ENCODE measurements at regions not wholly inside any gene's neighbourhood (a gene's known extent, or its start where the extent isn't known, plus 50 kb on each side); places are given as distances from the start of the nearest gene placed in this dataset.

- ATAC-seq (no peak), DNase-seq (no peak)
- intact Hi-C loops (cut with DNase I), result no loop called here
- TF ChIP-seq CTCF (IDR thresholded peaks at IDR 0.05), result no peak
- H3K36me3 ChIP-seq (ENCODE audit: insufficient read depth in 1 of 2, low read depth in 1 of 2), result no peaks in the 10 kb centered on the region
- H3K4me1 ChIP-seq, result no peaks in the 10 kb centered on the region
- no peaks in the 10 kb centered on the region for H3K9me3 ChIP-seq
- no peaks in the 10 kb centered on the region for H3K27me3 ChIP-seq (ENCODE audit: insufficient read depth in 3 of 3, low read length in 2 of 3)
- H3K4me3 ChIP-seq, result no peak overlapping the region
- H3K27ac ChIP-seq, result no peak overlapping the region
Observed at GRCh38 chr9:12963537-12963936, 188.7 kb downstream of the LURAP1L start.

- no peaks in the 10 kb centered on the region for H3K9me3 ChIP-seq
- no peak overlapping the region for H3K4me3 ChIP-seq
- no peak overlapping the region for H3K27ac ChIP-seq
- no peaks in the 10 kb centered on the region for H3K4me1 ChIP-seq
- DNase-seq (no peak), ATAC-seq (no peak)
- WGBS, 3 donors, result 83 to 86% (median 85%) methylated on average over 2 of the region's 2 CpGs
- H3K36me3 ChIP-seq (ENCODE audit: insufficient read depth in 1 of 2, low read depth in 1 of 2), result no peaks in the 10 kb centered on the region
- no peaks in the 10 kb centered on the region for H3K27me3 ChIP-seq (ENCODE audit: insufficient read depth in 3 of 3, low read length in 2 of 3)
- no peak for TF ChIP-seq CTCF (IDR thresholded peaks at IDR 0.05)
- intact Hi-C loops (cut with DNase I), result no loop called here
Observed at GRCh38 chr9:12964271-12964670, 189.5 kb downstream of the LURAP1L start.

- Histone ChIP-seq H3K9me3 (no peaks in the 10 kb centered on the region), H3K27me3 (ENCODE audit: insufficient read depth in 3 of 3, low read length in 2 of 3) (no peaks in the 10 kb centered on the region), H3K36me3 (ENCODE audit: insufficient read depth in 1 of 2, low read depth in 1 of 2) (no peaks in the 10 kb centered on the region), H3K4me1 (no peaks in the 10 kb centered on the region), H3K4me3 (no peak overlapping the region), H3K27ac (no peak overlapping the region)
- TF ChIP-seq CTCF (IDR thresholded peaks at IDR 0.05), result no peak
- ATAC-seq, result no peak
- intact Hi-C loops (cut with DNase I), result no loop called here
- 53 to 75% (median 53%) methylated on average over 1 of the region's 1 CpG for WGBS, 3 donors
- no peak for DNase-seq
Observed at GRCh38 chr9:12965303-12965702, 190.5 kb downstream of the LURAP1L start.

- intact Hi-C loops (cut with DNase I), result no loop called here
Observed at GRCh38 chr9:12968093-12968492, 193.3 kb downstream of the LURAP1L start.

More at GRCh38 chr9:12968093-12968492, 193.3 kb downstream of the LURAP1L start:
- Histone ChIP-seq H3K36me3 (ENCODE audit: insufficient read depth in 1 of 2, low read depth in 1 of 2) (no peaks in the 10 kb centered on the region), H3K4me3 (no peak overlapping the region), H3K9me3 (no peaks in the 10 kb centered on the region), H3K27ac (no peak overlapping the region), H3K4me1 (no peaks in the 10 kb centered on the region), H3K27me3 (ENCODE audit: insufficient read depth in 3 of 3, low read length in 2 of 3) (no peaks in the 10 kb centered on the region)
- ATAC-seq (no peak), DNase-seq (no peak)
- WGBS, 3 donors, result 68 to 74% (median 71%) methylated on average over 6 of the region's 6 CpGs
- TF ChIP-seq CTCF (IDR thresholded peaks at IDR 0.05), result no peak
